ENCODE measurements at regions not wholly inside any gene's neighbourhood (a gene's known extent, or its start where the extent isn't known, plus 50 kb on each side); places are given as distances from the start of the nearest gene placed in this dataset.

- no peak overlapping the region for H2AFZ ChIP-seq (ENCODE audit: low read length)
- H3K4me2 ChIP-seq (ENCODE audit: insufficient read depth, insufficient read length, low read length): no peak overlapping the region
- no peak overlapping the region for H3K27ac ChIP-seq (ENCODE audit: insufficient read length, low read depth, low read length)
- Mint-ChIP-seq H3K36me3 (ENCODE audit: insufficient read depth in 1 of 3, low read depth in 3 of 3) (no peaks in the 10 kb centered on the region), H3K4me3 (no peak overlapping the region), H3K27ac (peak overlapping the region in 1 of 3 experiments; percentile 39; a peak in 1 of 7 replicates), H3K9me3 (no peaks in the 10 kb centered on the region), H3K4me1 (no peaks in the 10 kb centered on the region), H3K27me3 (ENCODE audit: low read depth) (no peaks in the 10 kb centered on the region)
- H3K9me3 ChIP-seq (ENCODE audit: control insufficient read depth, low read depth, low read length): no peaks in the 10 kb centered on the region
- no peak overlapping the region for H2BK5ac ChIP-seq (ENCODE audit: insufficient read length, low read length)
- H2AK5ac ChIP-seq (ENCODE audit: insufficient read length, low read length): no peak overlapping the region
- no peak overlapping the region for H3K9ac ChIP-seq (ENCODE audit: extremely low read depth, insufficient read length, low read length)
- no peak overlapping the region for H2BK15ac ChIP-seq (ENCODE audit: low read depth, low read length)
- no peak overlapping the region for H3K56ac ChIP-seq (ENCODE audit: insufficient read length, low read depth, low read length)
- DNase-seq: no peak
- H4K91ac ChIP-seq (ENCODE audit: insufficient read length, low read depth, low read length): no peak overlapping the region
- no peaks in the 10 kb centered on the region for H3K79me1 ChIP-seq (ENCODE audit: insufficient read depth, low read depth, low read length, poor library complexity, severe bottlenecking)
- H3K4me1 ChIP-seq (ENCODE audit: insufficient read depth, low read length): no peaks in the 10 kb centered on the region
- H3K14ac ChIP-seq (ENCODE audit: insufficient read depth, low read length): no peak overlapping the region
- H4K5ac ChIP-seq (ENCODE audit: insufficient read length, low read depth, low read length): no peak overlapping the region
- H2BK20ac ChIP-seq (ENCODE audit: low read depth, low read length, poor library complexity, severe bottlenecking): no peak overlapping the region
- H3K18ac ChIP-seq (ENCODE audit: insufficient read length, low read depth, low read length): no peak overlapping the region
- no peak overlapping the region for H2BK120ac ChIP-seq (ENCODE audit: low read depth, low read length, poor library complexity, severe bottlenecking)
- no peak overlapping the region for H4K8ac ChIP-seq (replicated peaks; ENCODE audit: insufficient read length, low read depth, low read length)
- no peak for TF ChIP-seq CTCF (conservative IDR thresholded peaks at IDR 0.05)
- H3K23ac ChIP-seq (ENCODE audit: insufficient read length, low read depth, low read length): no peak overlapping the region
- no peaks in the 10 kb centered on the region for H3K79me2 ChIP-seq (ENCODE audit: insufficient read depth, low read length)
- H4K20me1 ChIP-seq (ENCODE audit: control insufficient read depth, insufficient read depth, insufficient read length): no peaks in the 10 kb centered on the region
- H3K27me3 ChIP-seq (ENCODE audit: insufficient read depth, low read length): no peaks in the 10 kb centered on the region
- no peak overlapping the region for H3K4ac ChIP-seq (ENCODE audit: low read depth, low read length)
- no CpG with 5 or more reads among the region's 6 CpGs for WGBS (ENCODE audit: extremely low coverage, insufficient read length, low lambda C conversion rate)
- H3K23me2 ChIP-seq (ENCODE audit: insufficient read length, low read depth, low read length, poor library complexity, severe bottlenecking): no peaks in the 10 kb centered on the region
- no peak overlapping the region for H3T11ph ChIP-seq (ENCODE audit: low read length)
- H2BK12ac ChIP-seq (ENCODE audit: insufficient read length, low read depth, low read length): no peak overlapping the region
Measured at GRCh38 chr5:105593011-105593760, 2030.6 kb upstream of the NUDT12 start.
